ENCODE measurements at regions not wholly inside any gene's neighbourhood (a gene's known extent, or its start where the extent isn't known, plus 50 kb on each side); places are given as distances from the start of the nearest gene placed in this dataset.

GRCh38 chr7:17660116-17660515, 280.2 kb downstream of the SNX13 start:
- FAIRE-seq: no peak

GRCh38 chr7:17661982-17662585, 278.2 kb downstream of the SNX13 start:
- FAIRE-seq: no peak

- FAIRE-seq: no peak
These were observed 277.1 kb downstream of the SNX13 start for GRCh38 chr7:17663061-17663675.

- no peak for FAIRE-seq
These were observed 275.3 kb downstream of the SNX13 start for GRCh38 chr7:17665029-17665428.

GRCh38 chr7:17668122-17668521, 272.2 kb downstream of the SNX13 start:
- FAIRE-seq: no peak

GRCh38 chr7:17669204-17669603, 271.1 kb downstream of the SNX13 start:
- no peak for FAIRE-seq

GRCh38 chr7:17671956-17672355, 268.3 kb downstream of the SNX13 start:
- no peak for FAIRE-seq

- no peak for FAIRE-seq
These were observed 267.5 kb downstream of the SNX13 start for GRCh38 chr7:17672783-17673182.

GRCh38 chr7:17674166-17674942, 265.9 kb downstream of the SNX13 start:
- no peak for FAIRE-seq

GRCh38 chr7:17674943-17675608, 265.2 kb downstream of the SNX13 start:
- FAIRE-seq: no peak

- FAIRE-seq: no peak
These were observed 262.9 kb downstream of the SNX13 start for GRCh38 chr7:17677408-17677807.

- no peak for FAIRE-seq
These were observed 261.4 kb downstream of the SNX13 start for GRCh38 chr7:17678896-17679295.

GRCh38 chr7:17679458-17679857, 260.8 kb downstream of the SNX13 start:
- no peak for FAIRE-seq

GRCh38 chr7:17680026-17680425, 260.3 kb downstream of the SNX13 start:
- FAIRE-seq: no peak

GRCh38 chr7:17680943-17681351, 259.3 kb downstream of the SNX13 start:
- peak; percentile 91 for FAIRE-seq

- FAIRE-seq: no peak
These were observed 258.3 kb downstream of the SNX13 start for GRCh38 chr7:17681965-17682364.

GRCh38 chr7:17682586-17682985, 257.7 kb downstream of the SNX13 start:
- no peak for FAIRE-seq

- no peak for FAIRE-seq
These were observed 255.2 kb downstream of the SNX13 start for GRCh38 chr7:17685141-17685540.

- no peak for FAIRE-seq
These were observed 252.9 kb downstream of the SNX13 start for GRCh38 chr7:17687361-17687760.

- FAIRE-seq: no peak
These were observed 250.9 kb downstream of the SNX13 start for GRCh38 chr7:17689361-17689902.

- FAIRE-seq: no peak
These were observed 250.3 kb downstream of the SNX13 start for GRCh38 chr7:17690030-17690429.

GRCh38 chr7:17696422-17696821, 243.9 kb downstream of the SNX13 start:
- FAIRE-seq: no peak

All from endometrium (tissue), 2 donors.